H1 (cell line): ENCODE measurements at regions not wholly inside any gene's neighbourhood (a gene's known extent, or its start where the extent isn't known, plus 50 kb on each side); places are given as distances from the start of the nearest gene placed in this dataset.

ENCODE experiments used
- CEBPB ChIP-seq: IDR thresholded peaks from 2 replicates; pipeline ENCODE4 v1.6.1; 2012; ENCODE audit warnings: low read depth, low read length
- HDAC2 ChIP-seq, 2 experiments: fragments of 300-600 bp in 1 of 2; sonication (generic) in 1 of 2; IDR thresholded peaks; 2 replicates each; pipeline ENCODE4 v1.6.1; 2011 to 2012; ENCODE audit warnings: low read depth in 2 of 2, low read length in 2 of 2, mild to moderate bottlenecking in 2 of 2, moderate library complexity in 2 of 2, borderline replicate concordance in 1 of 2, inconsistent platforms in 1 of 2
- RAD21 ChIP-seq, 2 experiments: IDR thresholded peaks in 1 of 2; conservative IDR thresholded peaks in 1 of 2; 2 replicates each; pipeline ENCODE4 v1.6.1; 2011; ENCODE audit warnings: low read depth in 2 of 2, low read length in 2 of 2, improper control_type of control experiment in 1 of 2, inconsistent platforms in 1 of 2, mild to moderate bottlenecking in 1 of 2, moderate library complexity in 1 of 2
- SIN3A ChIP-seq, 2 experiments: IDR thresholded peaks in 1 of 2; conservative IDR thresholded peaks in 1 of 2; 2 replicates each; pipeline ENCODE4 v1.6.1; 2011 to 2012; ENCODE audit warnings: low read length in 2 of 2, improper control_type of control experiment in 1 of 2, low read depth in 1 of 2, mild to moderate bottlenecking in 1 of 2
- SIX5 ChIP-seq: IDR thresholded peaks from 2 replicates; pipeline ENCODE4 v1.6.1; 2011; ENCODE audit warnings: mild to moderate bottlenecking, low read depth, low read length
- TAF7 ChIP-seq: optimal IDR thresholded peaks from 2 replicates; pipeline ENCODE3; 2011; ENCODE audit warnings: low read depth, mild to moderate bottlenecking, inconsistent platforms, low read length, moderate library complexity, borderline replicate concordance
- TBP ChIP-seq: IDR thresholded peaks from 2 replicates; pipeline ENCODE4 v1.6.1; 2011; ENCODE audit warnings: low read depth, low read length, improper control_type of control experiment
- TCF12 ChIP-seq: IDR thresholded peaks from 2 replicates; pipeline ENCODE4 v1.6.1; 2011; ENCODE audit warnings: low read depth, mild to moderate bottlenecking, low read length

- TF ChIP-seq CEBPB: no peak
- no peak for TF ChIP-seq TAF7
- no peak for TF ChIP-seq TCF12
- TF ChIP-seq HDAC2 (IDR thresholded peaks at IDR 0.05; ENCODE audit: borderline replicate concordance in 1 of 2, low read depth in 2 of 2, low read length in 2 of 2): no peak
- no peak for TF ChIP-seq SIX5
- TF ChIP-seq SIN3A (conservative IDR thresholded peaks at IDR 0.05 in 1 of 2, IDR thresholded peaks at IDR 0.05 in 1 of 2; ENCODE audit: low read depth in 1 of 2, low read length in 2 of 2): no peak
- TF ChIP-seq TBP: no peak
- no peak for TF ChIP-seq RAD21 (IDR thresholded peaks at IDR 0.05 in 1 of 2, conservative IDR thresholded peaks at IDR 0.05 in 1 of 2; ENCODE audit: low read depth in 2 of 2, low read length in 2 of 2)
Observed at GRCh38 chr2:107735201-107735600, 91.5 kb upstream of the RGPD4 start (continued).
